Nephron progenitor cell (in vitro differentiated cells): ENCODE measurements at regions not wholly inside any gene's neighbourhood (a gene's known extent, or its start where the extent isn't known, plus 50 kb on each side); places are given as distances from the start of the nearest gene placed in this dataset.
"Not testable (repeated sequence)": the region's sequence is repeated elsewhere in the genome, so short reads cannot be mapped to it uniquely, and the experiment has no call there.

Experiments used
- DNase-seq: peaks from one replicate; pipeline ENCODE4 v3.0.0; 2021
- H3K27ac Mint-ChIP-seq: 2 replicates; pipeline ENCODE4 v1.8.0; 2021; ENCODE audit warnings: mild to moderate bottlenecking, moderate library complexity, mixed read lengths
- H3K27me3 Mint-ChIP-seq: 2 replicates; pipeline ENCODE4 v1.8.0; 2021; ENCODE audit warnings: mild to moderate bottlenecking, low read depth, mixed read lengths; ENCODE audit not compliant: poor library complexity
- H3K36me3 Mint-ChIP-seq: 2 replicates; pipeline ENCODE4 v1.8.0; 2021; ENCODE audit warnings: low read depth, mixed read lengths
- H3K4me1 Mint-ChIP-seq: 2 replicates; pipeline ENCODE4 v1.8.0; 2021; ENCODE audit warnings: mixed read lengths
- H3K4me3 Mint-ChIP-seq: 2 replicates; pipeline ENCODE4 v1.8.0; 2021; ENCODE audit warnings: mild to moderate bottlenecking, moderate library complexity, mixed read lengths
- H3K9me3 Mint-ChIP-seq: 2 replicates; pipeline ENCODE4 v1.8.0; 2021; ENCODE audit warnings: mild to moderate bottlenecking, moderate library complexity, mixed read lengths
- CTCF ChIP-seq: fragments of 200-600 bp; sonication (generic); IDR thresholded peaks from 2 replicates; pipeline ENCODE4 v1.5.0; 2021; ENCODE audit warnings: antibody characterized with exemption

- peaks cover 27% of the 10 kb centered on the region for H3K9me3 Mint-ChIP-seq
- peaks cover 7% of the 10 kb centered on the region for H3K36me3 Mint-ChIP-seq
- peaks cover 25% of the 10 kb centered on the region for H3K4me1 Mint-ChIP-seq
- no peak for DNase-seq
- H3K27me3 Mint-ChIP-seq, result no peaks in the 10 kb centered on the region
- H3K27ac Mint-ChIP-seq, result no peak overlapping the region
- no peak for TF ChIP-seq CTCF
- no peak overlapping the region for H3K4me3 Mint-ChIP-seq
These were observed 346.7 kb downstream of the PAX1 start for GRCh38 chr20:22052025-22052650.

- H3K4me1 Mint-ChIP-seq, result peaks cover 37% of the 10 kb centered on the region
- H3K27me3 Mint-ChIP-seq, H3K4me3 Mint-ChIP-seq: not testable (repeated sequence)
- H3K36me3 Mint-ChIP-seq, result peaks cover 33% of the 10 kb centered on the region
- H3K9me3 Mint-ChIP-seq, result peaks cover 66% of the 10 kb centered on the region
- peak; percentile 31 for DNase-seq
- H3K27ac Mint-ChIP-seq, result peak overlapping the region; percentile 90
These were observed 340.6 kb downstream of the PAX1 start for GRCh38 chr20:22045956-22046507.

- H3K27me3 Mint-ChIP-seq, result peaks cover 5% of the 10 kb centered on the region
- TF ChIP-seq CTCF, result no peak
- no peak for DNase-seq
- H3K36me3 Mint-ChIP-seq, result peaks cover 15% of the 10 kb centered on the region
- H3K4me3 Mint-ChIP-seq, result no peak overlapping the region
- H3K4me1 Mint-ChIP-seq, result no peaks in the 10 kb centered on the region
- H3K27ac Mint-ChIP-seq, result no peak overlapping the region
- peaks cover 38% of the 10 kb centered on the region for H3K9me3 Mint-ChIP-seq
These were observed 322.0 kb downstream of the PAX1 start for GRCh38 chr20:22027423-22027822.

- Mint-ChIP-seq H3K4me3 (no peak overlapping the region), H3K27me3 (peaks cover 6% of the 10 kb centered on the region), H3K27ac (no peak overlapping the region), H3K36me3 (peaks cover 8% of the 10 kb centered on the region), H3K9me3 (peaks cover 28% of the 10 kb centered on the region), H3K4me1 (no peaks in the 10 kb centered on the region)
- DNase-seq, result no peak
- TF ChIP-seq CTCF, result no peak
These were observed 314.7 kb downstream of the PAX1 start for GRCh38 chr20:22020201-22020600.

GRCh38 chr20:22008456-22008855, 303.0 kb downstream of the PAX1 start:
- no peak for TF ChIP-seq CTCF
- peaks cover 3% of the 10 kb centered on the region for H3K27me3 Mint-ChIP-seq
- H3K4me1 Mint-ChIP-seq, result no peaks in the 10 kb centered on the region
- H3K4me3 Mint-ChIP-seq, result no peak overlapping the region
- peaks cover 5% of the 10 kb centered on the region for H3K36me3 Mint-ChIP-seq
- H3K27ac Mint-ChIP-seq, result no peak overlapping the region
- DNase-seq, result no peak
- peaks cover 34% of the 10 kb centered on the region for H3K9me3 Mint-ChIP-seq

GRCh38 chr20:22006306-22006705, 300.8 kb downstream of the PAX1 start:
- no peak overlapping the region for H3K27ac Mint-ChIP-seq

More at GRCh38 chr20:22006306-22006705, 300.8 kb downstream of the PAX1 start:
- Mint-ChIP-seq H3K9me3 (peaks cover 27% of the 10 kb centered on the region), H3K27me3 (peaks cover 3% of the 10 kb centered on the region), H3K4me3 (no peak overlapping the region), H3K4me1 (peaks cover 7% of the 10 kb centered on the region), H3K36me3 (peaks cover 5% of the 10 kb centered on the region)
- DNase-seq, result no peak
- no peak for TF ChIP-seq CTCF
